GM21515 (cell line): ENCODE measurements at regions not wholly inside any gene's neighbourhood (a gene's known extent, or its start where the extent isn't known, plus 50 kb on each side); places are given as distances from the start of the nearest gene placed in this dataset.
"Not testable (repeated sequence)": the region's sequence is repeated elsewhere in the genome, so short reads cannot be mapped to it uniquely, and the experiment has no call there.

Experiments
- ATAC-seq: cut with Tn5 transposase; IDR thresholded peaks from one replicate; pipeline ENCODE4 v1.9.1; 2021; ENCODE audit not compliant: unreplicated experiment

DNA sequence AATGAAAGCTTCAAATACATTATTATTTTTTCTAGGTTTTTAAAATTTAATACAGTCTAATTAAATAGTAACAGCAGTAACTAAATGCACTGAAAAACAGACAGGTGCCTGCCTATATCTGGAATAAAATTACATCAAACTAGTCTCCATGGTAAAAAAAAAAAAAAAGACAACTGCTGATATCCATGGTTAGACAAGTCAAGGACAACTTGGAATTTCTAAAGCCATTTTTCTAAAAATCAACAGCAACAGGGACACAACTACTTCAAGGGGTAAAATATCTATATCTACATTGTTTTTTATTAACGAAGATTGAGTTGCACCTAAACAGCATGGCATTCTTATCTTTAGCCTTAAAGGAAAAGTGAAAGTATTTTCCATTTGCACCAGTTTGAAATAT is 74.7 kb upstream of the VPREB1 start:
- no peak for ATAC-seq

- no peak for ATAC-seq
Observed at GRCh38 chr22:22168941-22169867, 75.4 kb upstream of the VPREB1 start.

DNA sequence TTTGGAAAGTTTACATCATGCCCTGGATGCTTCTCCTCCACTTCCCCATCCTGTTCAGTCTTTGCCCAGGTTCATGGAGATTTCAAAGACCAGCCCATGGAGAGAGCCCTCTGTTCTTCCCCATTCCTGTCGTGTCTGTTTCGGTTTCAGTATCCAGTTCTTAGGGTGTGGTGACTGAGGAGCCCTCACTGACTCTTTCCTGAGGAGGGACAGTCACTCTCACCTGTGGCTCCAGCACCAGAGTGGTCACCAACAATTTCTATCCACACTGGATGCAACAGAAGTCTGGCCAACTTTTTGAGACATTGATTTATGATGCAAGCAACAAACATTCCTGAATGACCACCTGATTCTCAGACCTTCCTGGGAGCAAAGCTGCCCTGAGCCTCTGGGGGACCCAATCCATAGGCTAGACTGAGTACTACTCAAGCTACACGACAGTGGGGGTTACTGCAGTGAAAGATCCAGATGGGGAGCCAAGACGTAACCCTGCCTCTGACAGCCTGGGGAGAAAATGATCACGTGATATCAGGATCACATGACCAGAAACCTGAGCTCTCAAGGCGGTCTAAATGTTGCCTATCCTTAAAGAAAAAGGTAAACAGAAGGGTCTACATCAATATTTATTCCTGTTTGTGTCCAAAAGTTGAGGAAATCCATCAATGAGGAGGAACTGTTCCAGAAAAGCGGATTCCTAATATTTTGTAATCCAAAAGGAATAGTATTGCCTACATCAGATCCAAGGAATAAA is 76.2 kb upstream of the VPREB1 start:
- ATAC-seq = peak; percentile 34

- peak; percentile 64 for ATAC-seq
Observed at GRCh38 chr22:22167791-22168189, 76.8 kb upstream of the VPREB1 start.

DNA sequence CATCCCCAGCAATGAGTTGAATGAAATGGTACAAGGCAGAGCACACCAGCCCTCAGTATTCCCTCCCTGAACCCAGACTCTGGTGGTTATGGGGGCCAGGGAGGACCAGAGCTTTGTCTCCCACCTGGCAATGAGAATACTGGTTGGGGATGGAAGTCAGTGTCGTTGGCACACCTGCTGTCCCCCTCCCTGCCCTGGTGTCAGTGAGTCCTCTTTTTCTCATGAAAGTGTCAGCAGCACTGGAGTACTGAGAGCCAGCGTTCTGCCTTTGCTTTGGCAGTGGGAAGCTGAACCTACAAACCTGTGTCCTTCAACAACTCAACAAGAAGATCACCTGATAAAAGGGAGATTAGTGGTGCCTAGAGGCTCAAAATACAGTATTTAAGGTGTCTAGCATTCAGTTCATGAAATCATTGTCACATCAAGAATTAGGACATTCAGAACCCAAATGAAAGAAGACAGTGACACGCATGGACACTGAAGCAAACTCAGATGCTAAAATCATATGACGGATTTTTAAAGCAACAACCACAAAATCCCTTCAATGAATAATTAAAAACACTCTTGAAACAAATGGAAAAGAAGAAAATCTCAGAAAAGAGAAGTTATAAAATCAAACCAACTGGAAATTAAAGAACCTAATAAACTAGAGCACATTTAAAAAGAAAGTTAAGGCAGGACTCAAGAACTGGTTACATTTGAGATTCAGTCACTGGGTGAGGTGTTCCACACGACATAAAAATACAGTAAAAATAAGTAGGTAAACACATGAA is 77.5 kb upstream of the VPREB1 start:
- no peak for ATAC-seq

- ATAC-seq = no peak
Observed at GRCh38 chr22:22165936-22166710, 78.5 kb upstream of the VPREB1 start.

DNA sequence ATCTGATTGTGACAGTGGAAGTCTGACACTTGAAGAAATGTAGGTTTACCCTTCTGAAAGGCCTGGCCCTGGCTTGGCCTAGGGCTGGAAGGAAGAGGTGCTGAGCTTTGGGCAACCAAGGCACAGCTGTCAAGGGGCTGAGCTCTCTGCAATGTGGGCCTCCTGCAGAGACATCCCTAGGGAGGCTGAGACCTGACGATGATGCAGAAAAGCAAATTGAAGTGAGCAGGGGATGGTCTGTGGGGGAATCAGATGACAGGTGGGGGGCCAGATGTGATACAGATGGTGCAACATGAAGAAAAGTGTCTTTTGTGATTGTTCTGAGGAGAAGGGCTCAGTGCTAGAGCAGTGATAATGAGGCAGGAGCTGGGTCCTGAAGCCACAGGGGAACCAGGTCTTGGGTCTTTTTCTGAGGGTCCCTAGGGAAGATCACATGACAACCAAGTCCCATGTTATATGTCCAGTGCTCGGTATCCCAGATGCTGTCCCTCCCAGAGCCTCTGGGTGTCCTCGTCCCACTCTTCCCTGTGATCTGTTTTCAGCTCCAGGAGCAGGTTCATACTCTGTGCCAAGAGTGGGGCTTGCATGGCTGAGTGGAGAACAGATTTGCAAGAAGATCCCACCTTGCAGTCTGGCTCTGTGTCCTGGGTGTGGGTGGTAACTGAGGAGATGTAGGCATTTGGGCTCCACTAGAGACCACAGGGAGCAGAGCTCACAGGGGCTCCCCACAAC is 79.9 kb upstream of the VPREB1 start:
- ATAC-seq = no peak

DNA sequence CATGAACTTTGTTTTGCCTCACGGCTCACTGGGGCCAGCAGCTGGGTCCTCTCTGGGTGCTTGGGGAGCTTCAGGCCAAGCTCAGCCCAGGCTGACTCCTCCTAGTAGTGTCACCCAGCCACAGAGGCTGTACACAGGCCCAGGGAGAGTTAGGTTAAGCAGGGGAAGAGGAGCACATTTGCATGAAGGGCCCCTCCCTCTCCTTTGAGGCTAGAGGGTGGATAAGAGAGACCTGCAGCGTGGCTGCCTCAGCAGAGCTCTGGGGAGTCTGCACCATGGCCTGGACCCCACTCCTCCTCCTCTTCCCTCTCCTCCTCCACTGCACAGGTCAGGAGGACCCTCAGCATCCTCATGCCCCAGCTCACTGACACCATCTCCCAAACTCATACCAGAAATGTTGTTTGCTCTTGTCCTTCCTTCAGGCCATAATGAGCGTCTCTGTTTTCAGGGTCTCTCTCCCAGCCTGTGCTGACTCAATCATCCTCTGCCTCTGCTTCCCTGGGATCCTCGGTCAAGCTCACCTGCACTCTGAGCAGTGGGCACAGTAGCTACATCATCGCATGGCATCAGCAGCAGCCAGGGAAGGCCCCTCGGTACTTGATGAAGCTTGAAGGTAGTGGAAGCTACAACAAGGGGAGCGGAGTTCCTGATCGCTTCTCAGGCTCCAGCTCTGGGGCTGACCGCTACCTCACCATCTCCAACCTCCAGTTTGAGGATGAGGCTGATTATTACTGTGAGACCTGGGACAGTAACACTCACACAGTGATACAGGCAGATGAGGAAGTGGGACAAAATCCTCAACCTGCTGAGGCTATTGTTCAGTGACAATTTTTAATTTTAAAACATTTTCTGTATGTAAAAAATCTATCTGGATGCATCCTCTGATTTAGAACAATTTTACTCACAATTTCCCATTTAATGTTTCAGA is 82.4 kb upstream of the VPREB1 start:
- peak; percentile 73 for ATAC-seq

DNA sequence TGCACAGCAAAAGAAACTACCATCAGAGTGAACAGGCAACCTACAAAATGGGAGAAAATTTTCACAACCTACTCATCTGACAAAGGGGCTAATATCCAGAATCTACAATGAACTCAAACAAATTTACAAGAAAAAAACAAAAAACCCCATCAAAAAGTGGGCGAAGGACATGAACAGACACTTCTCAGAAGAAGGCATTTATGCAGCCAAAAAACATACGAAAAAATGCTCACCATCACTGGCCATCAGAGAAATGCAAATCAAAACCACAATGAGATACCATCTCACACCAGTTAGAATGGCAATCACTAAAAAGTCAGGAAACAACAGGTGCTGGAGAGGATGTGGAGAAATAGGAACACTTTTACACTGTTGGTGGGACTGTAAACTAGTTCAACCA is 83.8 kb upstream of the VPREB1 start:
- ATAC-seq = not testable (repeated sequence)

DNA sequence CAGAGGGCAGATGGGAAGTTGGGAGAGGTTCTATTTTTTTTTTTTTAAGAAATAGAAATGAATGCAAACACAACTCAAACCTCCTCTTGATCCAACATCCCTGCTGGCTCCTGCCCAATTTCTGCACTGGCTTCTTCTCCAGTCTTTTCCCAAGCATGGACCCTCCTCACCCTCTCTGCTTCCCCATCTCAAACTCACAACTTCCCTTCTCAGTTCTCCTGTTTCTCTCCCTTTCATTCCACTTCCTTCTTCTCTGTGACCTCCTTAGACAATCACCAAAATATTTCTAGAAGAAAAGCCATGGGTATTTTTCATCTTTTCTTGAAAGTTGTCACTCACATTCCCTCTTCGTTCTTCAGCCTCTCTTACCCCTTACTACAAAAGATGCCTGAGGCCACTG is 85.2 kb upstream of the VPREB1 start:
- ATAC-seq = no peak

- no peak for ATAC-seq
Observed at GRCh38 chr22:22158965-22159364, 85.6 kb upstream of the VPREB1 start.

- no peak for ATAC-seq
Observed at GRCh38 chr22:22158207-22158816, 86.3 kb upstream of the VPREB1 start.

DNA sequence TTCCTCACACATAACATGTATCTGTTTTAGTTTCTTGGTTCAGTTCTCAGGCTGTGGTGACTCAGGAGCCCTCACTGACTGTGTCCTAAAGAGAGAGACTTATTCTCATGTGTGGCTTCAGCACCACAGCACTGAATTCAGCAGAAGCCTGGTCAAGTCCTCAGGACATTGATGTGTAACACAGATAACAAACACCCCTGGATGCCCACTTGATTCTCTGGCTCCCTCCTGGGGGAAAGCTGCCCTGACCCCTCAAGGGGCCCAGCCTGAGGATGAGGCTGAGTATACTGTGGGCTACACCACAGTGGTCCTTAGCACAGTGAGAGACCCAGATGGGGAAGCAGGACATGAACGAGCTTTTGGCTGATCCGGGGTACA is 87.2 kb upstream of the VPREB1 start:
- no peak for ATAC-seq

- no peak for ATAC-seq
Observed at GRCh38 chr22:22156716-22157347, 87.8 kb upstream of the VPREB1 start.

DNA sequence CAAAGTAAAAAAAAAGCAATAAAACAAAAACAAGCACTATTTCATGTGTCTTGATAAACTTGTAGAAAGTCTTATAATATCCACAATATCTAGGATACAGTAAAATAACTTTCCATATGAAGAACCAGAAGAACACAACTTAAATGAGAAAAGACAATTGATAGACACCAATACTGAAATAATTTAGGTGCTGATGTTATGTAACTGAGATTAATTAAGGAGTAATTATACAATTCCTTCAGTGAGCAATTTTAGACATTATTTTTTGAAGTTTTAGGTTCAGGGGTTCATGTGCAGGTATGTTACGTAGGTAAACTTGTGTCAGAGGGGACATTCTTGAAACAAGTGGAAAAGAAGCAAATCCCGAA is 88.3 kb upstream of the VPREB1 start:
- no peak for ATAC-seq

DNA sequence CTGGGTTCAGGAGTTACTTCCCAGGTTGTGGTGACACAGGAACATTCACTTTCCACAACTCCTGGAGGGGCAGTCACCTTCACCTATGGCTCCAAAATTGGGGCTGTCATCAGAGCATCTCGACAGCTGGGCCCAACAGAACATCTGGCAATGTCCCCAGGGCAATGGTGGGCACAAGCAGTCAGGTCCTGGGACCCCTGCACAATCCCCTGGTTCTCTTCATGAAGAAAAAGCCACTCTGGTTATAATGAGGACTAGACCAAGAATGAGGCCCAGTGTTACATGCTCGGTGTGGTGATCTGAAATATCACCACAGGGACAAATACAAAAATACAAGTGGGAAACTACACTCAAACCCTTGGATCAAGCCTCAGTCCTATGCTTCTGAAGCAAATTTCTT is 89.0 kb upstream of the VPREB1 start:
- no peak for ATAC-seq

GRCh38 chr22:22155146-22155545 is 89.4 kb upstream of the VPREB1 start:
- no peak for ATAC-seq

GRCh38 chr22:22154040-22154439 is 90.5 kb upstream of the VPREB1 start:
- no peak for ATAC-seq
